ENCODE measurements at regions not wholly inside any gene's neighbourhood (a gene's known extent, or its start where the extent isn't known, plus 50 kb on each side); places are given as distances from the start of the nearest gene placed in this dataset.

GRCh38 chr4:84389406-84389805 is 109.7 kb downstream of the NKX6-1 start (continued):
- TF ChIP-seq ZNF217 (CRISPR knock-in tag; IDR thresholded peaks at IDR 0.05) (no peak), CEBPG (CRISPR knock-in tag; IDR thresholded peaks at IDR 0.05) (no peak), CEBPG (tag; conservative IDR thresholded peaks at IDR 0.05 in 1 of 2, IDR thresholded peaks at IDR 0.05 in 1 of 2) (no peak)

GRCh38 chr4:84385203-84385602 is 113.9 kb downstream of the NKX6-1 start:
- in situ Hi-C loops (cut with MboI) (no loop called here), intact Hi-C loops (cut with micrococcal nuclease) (no loop called here)
- no TSS peak for BruUV-seq (replicated peaks)
- CTCF ChIA-PET (ENCODE audit: low intra/inter-chr PET ratio) = no interaction called here
- H3K9ac ChIP-seq (ENCODE audit: insufficient read depth in 1 of 2, low read depth in 2 of 2, low read length in 2 of 2) = no peak overlapping the region
- 0% methylated on average over 2 of the region's 2 CpGs for WGBS (ENCODE audit: insufficient coverage, low coverage, missing lambda C conversion rate)
- no peak for TF ChIP-seq BMI1 (IDR thresholded peaks at IDR 0.05; ENCODE audit: low read length)
- no peak for TF ChIP-seq ZNF511 (CRISPR knock-in tag; IDR thresholded peaks at IDR 0.05)
- TF ChIP-seq CREB5 (CRISPR knock-in tag; IDR thresholded peaks at IDR 0.05) = no peak
- TF ChIP-seq ZBTB43 (CRISPR knock-in tag; IDR thresholded peaks at IDR 0.05) = no peak
- TF ChIP-seq KLF1 (tag; IDR thresholded peaks at IDR 0.05) = no peak
- no peak for TF ChIP-seq PHF21A (IDR thresholded peaks at IDR 0.05; ENCODE audit: borderline replicate concordance, low read depth)
- TF ChIP-seq ZNF311 (CRISPR knock-in tag; IDR thresholded peaks at IDR 0.05) = no peak
- no peak for TF ChIP-seq ZNF143 (CRISPR knock-in tag; IDR thresholded peaks at IDR 0.05)
- no peak for TF ChIP-seq SAFB2 (IDR thresholded peaks at IDR 0.05; ENCODE audit: borderline replicate concordance, low read depth, low read length, severe bottlenecking)
- no peak for TF ChIP-seq TSC22D4 (tag; IDR thresholded peaks at IDR 0.05)
- TF ChIP-seq CEBPZ (IDR thresholded peaks at IDR 0.05; ENCODE audit: borderline replicate concordance, low read depth, low read length) = no peak
- H3K27ac ChIP-seq (ENCODE audit: extremely low read depth, low read depth, low read length) = no peak overlapping the region
- no peaks in the 10 kb centered on the region for H3K9me1 ChIP-seq (ENCODE audit: control insufficient read depth, insufficient read depth, low read length)
- H2AFZ ChIP-seq (ENCODE audit: low read depth, low read length) = no peak overlapping the region
- no peaks in the 10 kb centered on the region for H3K36me3 ChIP-seq (ENCODE audit: control insufficient read depth, insufficient read depth, low read length)
- H3K4me1 ChIP-seq (replicated peaks in 1 of 2; ENCODE audit: control insufficient read depth in 2 of 2, insufficient read depth in 2 of 2, low read length in 2 of 2) = no peaks in the 10 kb centered on the region
- no peak for FAIRE-seq
- no peak for ATAC-seq
- H4K20me1 ChIP-seq (replicated peaks; ENCODE audit: control insufficient read depth, insufficient read depth, low read length) = no peaks in the 10 kb centered on the region
- POLR2A ChIA-PET = no interaction called here
- no peak for DNase-seq (ENCODE audit: extremely low read depth in 1 of 4, low spot score in 3 of 4)
- no peaks in the 10 kb centered on the region for H3K79me2 ChIP-seq (ENCODE audit: control insufficient read depth, insufficient read depth, low read length)
- peaks cover under 1 to 2% of the 10 kb centered on the region in 2 experiments; a peak in 2 of 5 replicates for H3K27me3 ChIP-seq (ENCODE audit: control insufficient read depth in 2 of 2, insufficient read depth in 2 of 2, low read length in 2 of 2)
- H3K4me3 ChIP-seq = no peak overlapping the region
- no peak overlapping the region for H3K4me2 ChIP-seq (ENCODE audit: insufficient read depth, low read length)
- no peaks in the 10 kb centered on the region for H3K9me3 ChIP-seq (replicated peaks; ENCODE audit: control insufficient read depth, insufficient read depth, low read depth, low read length)

Measured in K562 (cell line).